NCI-H128 (cell line): ENCODE measurements at regions not wholly inside any gene's neighbourhood (a gene's known extent, or its start where the extent isn't known, plus 50 kb on each side); places are given as distances from the start of the nearest gene placed in this dataset.
A peak's percentile ranks its signal among the peaks of the same experiment; 100 is the strongest.
"Not testable (repeated sequence)": the region's sequence is repeated elsewhere in the genome, so short reads cannot be mapped to it uniquely, and the experiment has no call there.

Experiments
- DNase-seq: peaks from one replicate; lab custom pipeline; 2025; ENCODE audit not compliant: unreplicated experiment; lab: John Stamatoyannopoulos, UW

DNA sequence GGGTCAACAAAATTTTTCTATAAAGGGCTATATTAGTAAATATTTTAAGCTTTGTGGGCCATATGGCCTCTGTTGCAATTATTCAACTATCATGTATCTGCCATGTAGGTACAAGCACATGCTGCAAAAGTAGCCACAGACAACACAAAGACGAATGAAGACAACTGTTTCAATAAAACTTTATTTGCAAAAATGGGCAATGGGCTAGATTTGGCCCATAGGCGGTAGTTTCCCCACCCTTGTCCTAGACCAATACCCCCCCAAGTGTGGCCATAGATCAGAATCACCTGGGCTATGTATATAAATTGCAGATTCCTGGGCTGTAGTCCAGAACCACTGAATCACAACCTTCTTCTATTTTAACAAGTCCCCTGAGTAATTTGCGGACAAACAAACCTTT is 331.0 kb upstream of the PSMD7 start:
- no peak for DNase-seq

DNA sequence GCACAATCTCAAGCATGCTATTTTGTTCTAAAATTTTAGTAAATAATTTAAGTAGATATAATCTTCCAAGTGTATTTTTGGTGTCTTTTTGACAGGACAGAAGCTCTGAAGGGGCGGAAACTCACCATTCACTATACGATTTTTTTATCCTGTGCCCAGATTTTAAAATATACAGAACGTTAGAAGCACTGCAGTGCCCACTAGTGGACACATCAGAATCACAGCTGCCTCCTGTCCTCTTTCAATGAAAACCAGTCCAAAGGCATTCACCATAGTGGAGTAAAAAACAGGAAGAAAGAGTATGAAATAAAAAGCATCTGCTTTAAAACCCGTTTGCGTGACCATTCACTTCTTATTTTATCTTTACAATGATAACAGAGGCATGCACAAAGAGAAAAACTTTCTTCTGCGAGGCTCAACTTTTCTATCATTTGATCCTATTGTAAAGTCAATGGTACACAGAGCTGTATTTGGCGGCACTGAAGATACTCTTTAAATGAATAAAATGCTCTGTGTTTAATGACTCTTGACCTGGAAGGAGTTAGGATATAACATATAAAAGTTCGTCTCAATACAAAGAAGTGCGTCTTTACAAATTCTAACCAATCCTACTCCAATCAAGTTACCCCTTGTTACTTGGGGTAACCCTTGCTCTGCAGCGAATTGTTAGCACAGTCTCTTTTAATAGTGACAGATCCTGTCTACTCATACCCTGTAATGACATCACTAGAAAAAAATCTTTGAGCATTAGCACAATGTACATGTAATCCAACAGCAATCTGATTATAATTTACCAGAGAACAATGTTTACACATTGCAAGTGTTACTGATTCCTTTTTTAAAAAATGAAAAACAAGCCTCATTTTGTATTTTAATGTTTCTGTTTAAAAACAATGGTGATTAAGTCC is 339.8 kb upstream of the PSMD7 start:
- DNase-seq, result peak; percentile 8

- DNase-seq, result no peak
Measured at GRCh38 chr16:73955702-73956101, 340.9 kb upstream of the PSMD7 start.

- DNase-seq, result no peak
Measured at GRCh38 chr16:73955255-73955654, 341.4 kb upstream of the PSMD7 start.

DNA sequence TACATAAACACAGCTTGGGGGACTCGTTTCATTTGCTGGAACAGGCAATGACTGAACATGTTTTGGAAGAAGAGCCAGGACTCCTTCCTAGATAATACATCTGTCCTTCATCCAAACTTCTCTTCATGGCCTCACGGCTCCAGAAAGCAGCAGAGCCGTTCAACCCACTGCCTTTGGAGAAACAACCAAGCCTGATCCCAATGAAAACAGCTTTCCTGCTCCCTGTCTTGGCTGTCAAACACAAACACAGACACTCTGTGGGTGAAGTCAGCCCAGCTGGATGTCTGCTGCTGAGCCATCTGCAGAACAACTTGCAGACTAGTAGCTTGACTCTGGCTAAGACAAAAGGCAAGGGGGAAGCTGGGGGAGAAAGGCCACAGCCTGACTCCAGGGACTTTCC is 345.1 kb upstream of the PSMD7 start:
- DNase-seq, result no peak

DNA sequence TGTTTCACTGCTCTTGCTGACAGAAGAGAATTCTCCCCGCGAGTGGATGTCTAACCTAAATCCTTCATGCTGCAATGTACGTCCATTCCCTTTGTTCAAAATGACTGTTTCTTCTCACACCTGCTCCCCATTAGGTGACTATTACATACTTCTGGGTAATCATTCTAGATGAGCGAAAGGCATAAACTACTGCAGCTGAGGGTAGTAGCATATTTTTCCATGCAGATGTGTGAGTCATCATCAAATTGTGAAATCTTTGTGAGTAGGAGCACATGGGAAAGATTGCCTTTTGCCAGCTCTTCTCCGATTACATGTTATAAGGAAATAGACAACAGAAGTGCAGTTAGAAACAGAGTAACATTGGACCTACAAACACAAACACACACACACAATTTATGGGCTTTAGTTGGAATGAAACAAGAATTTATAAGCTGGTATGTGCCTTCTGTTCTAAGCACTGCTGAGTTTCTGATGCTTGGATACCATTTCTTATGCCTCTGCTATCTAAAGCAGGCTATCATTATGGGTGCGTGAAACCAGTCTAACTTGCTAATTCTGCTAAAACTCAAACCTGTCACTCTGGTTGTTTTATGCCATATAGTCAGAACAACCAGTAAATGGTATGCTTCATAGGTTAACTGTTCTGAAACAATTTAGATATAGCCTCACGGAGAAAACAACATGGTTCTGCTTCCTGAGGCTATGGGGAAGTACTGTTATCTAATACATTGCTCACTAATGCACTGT is 346.9 kb upstream of the PSMD7 start:
- no peak for DNase-seq

DNA sequence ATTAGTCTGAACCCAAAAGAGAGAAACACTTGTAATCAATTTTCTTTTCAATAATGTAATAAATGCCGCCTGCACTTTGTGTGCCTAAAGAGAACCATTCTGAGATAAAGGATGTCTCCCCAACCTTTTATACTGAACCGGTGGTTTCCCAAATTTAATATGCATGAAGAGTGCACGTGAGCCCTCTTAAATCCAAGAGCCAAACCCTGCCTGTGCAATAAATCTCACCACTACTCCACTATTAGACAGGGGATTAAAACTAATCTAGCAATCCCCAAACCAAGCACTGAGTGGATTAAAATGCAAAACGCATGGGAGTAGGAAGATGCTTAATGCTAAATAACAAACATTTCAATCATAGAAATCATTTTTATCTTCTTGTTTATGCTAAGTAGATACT is 351.0 kb upstream of the PSMD7 start:
- no peak for DNase-seq

- DNase-seq, result not testable (repeated sequence)
Measured at GRCh38 chr16:73943184-73943583, 353.4 kb upstream of the PSMD7 start.

- not testable (repeated sequence) for DNase-seq
Measured at GRCh38 chr16:73940786-73941185, 355.8 kb upstream of the PSMD7 start.

- no peak for DNase-seq
Measured at GRCh38 chr16:73923951-73924350, 372.7 kb upstream of the PSMD7 start.

DNA sequence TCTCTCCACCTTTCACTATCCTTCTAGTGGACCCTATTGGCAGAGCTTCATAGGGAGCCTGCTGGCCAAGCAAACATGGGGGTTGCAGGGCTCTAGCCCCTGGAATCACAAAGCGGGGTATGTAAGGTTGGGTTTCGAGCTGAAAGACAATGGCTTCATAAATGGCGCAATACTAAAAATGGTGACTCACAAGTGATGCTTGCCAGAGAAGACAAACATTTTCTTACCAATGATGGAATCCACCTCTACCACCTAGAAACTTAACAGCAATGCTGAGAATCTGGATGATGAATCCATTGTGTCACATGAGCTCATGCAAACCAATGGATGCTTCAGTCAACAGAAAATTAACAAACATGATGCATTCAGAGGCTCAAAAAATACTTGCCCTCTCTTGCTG is 375.3 kb upstream of the PSMD7 start:
- DNase-seq, result no peak

DNA sequence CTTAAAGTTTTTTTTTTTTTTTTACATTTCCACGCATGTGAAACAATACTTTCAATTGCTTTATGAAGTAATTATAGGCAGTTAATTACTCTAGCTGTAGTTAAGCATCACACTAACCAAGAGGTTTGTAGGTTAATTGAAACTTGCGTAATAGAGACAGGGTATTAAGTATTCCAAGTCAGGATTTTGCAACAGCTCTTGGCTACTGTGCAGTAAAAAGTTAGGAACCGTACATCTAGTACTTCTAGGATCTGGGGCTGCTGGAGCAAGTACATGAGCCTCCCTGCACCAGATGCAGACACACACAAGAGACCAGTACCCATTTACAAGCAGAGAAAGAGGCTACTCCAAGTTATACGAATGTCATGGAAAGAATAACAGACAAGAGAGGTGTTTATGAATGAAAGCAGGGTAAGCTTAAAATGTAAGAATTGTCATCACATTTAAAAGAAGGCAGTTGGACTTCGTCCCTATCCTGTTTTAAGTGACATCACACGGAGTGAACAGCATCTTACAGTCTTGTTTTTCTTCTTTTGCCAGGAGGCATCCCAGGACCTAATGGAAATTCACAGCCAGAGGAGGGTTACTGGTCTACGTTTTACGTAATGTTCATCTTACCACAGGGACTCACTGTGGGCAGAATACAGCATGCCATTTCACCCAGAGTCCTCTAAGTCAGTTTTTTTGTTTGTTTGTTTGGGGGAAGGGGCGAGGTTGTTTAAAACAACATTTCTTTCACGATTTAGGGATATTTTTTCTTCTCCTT is 379.6 kb upstream of the PSMD7 start:
- no peak for DNase-seq

GRCh38 chr16:73915935-73916334 is 380.7 kb upstream of the PSMD7 start:
- no peak for DNase-seq

DNA sequence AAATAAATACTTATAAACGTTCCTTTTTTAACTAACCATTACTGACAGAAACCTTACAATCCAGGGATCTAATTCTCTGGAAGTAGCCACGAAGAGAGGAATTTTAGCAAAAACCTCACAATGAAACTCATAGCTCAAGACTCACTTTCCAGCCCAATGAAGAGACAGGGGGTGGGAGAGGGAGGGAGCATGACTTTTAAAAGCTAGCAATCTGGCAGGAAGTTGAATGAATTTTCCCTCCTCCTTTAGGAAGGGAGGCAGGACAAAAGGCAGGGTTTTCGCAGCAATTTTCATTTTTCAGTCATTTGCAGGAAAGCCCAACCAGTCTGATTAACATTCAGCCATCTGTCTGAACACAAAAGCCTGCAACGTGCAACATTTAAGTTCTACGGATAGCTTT is 381.5 kb upstream of the PSMD7 start:
- no peak for DNase-seq

- DNase-seq, result no peak
Measured at GRCh38 chr16:73912850-73913249, 383.8 kb upstream of the PSMD7 start.

- no peak for DNase-seq
Measured at GRCh38 chr16:73912281-73912680, 384.3 kb upstream of the PSMD7 start.

DNA sequence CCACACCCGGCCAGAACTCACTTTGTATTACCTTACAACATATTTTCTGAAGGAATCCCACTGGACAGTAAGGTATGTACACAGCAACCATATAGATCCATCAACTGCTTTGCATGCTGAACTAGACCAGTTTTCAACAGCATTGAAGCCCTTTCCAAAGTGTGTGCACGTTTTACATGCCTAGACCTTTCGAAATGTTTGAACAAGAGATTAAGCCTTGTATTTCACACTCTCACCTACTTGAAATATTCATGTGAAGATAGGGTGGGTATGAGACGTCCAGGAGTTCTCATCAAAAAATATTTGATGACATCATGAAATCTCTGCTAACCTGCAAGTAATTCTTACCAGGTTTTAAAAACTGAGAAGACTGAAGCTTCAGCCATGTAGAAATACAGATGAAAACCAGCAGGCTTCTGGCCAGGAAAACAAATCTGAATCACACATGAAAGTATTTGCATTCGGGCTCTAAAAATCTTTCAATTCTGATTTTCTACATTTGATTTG is 387.0 kb upstream of the PSMD7 start:
- no peak for DNase-seq

- DNase-seq, result no peak
Measured at GRCh38 chr16:73891129-73891542, 405.5 kb upstream of the PSMD7 start.

- DNase-seq, result no peak
Measured at GRCh38 chr16:73890186-73891128, 406.2 kb upstream of the PSMD7 start.

DNA sequence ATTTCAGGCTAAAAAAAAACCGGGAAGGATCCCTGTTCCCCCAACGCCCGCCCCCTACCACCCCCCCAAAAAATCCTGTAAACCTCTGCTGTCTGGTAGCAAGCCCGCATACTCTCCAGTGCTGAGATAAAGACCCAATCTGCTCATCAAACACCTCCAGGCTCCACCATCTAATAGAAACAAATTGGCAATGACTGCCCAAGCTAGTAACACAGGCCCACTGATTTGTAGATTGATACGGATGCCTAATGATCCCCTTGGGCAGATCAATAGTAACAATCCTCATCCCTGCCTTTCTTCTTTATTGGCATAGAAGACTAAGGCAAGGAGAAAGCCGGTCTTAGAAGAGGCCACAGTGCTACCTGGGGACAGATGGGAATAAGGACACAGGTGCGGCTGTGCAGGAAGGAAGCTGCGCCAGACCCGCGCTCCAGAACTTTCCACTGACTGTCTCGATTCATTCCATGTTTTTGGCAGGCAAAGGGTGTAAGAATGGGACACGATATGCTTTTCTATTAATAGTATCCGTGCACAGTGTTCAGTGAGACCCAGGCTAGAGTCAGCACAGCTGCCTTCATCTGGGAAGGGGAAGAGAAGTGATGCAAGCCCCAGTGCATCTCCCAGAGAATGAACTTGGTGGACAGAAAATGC is 407.6 kb upstream of the PSMD7 start:
- DNase-seq, result no peak
